Activated CD4-positive, alpha-beta T cell treated with anti-CD3 and anti-CD28 coated beads, Interleukin-2, amount 10 ng/mL, durations not matched to agents 7 days and 5 days (primary cell): ENCODE measurements at regions not wholly inside any gene's neighbourhood (a gene's known extent, or its start where the extent isn't known, plus 50 kb on each side); places are given as distances from the start of the nearest gene placed in this dataset.

Experiments
- CTCF ChIA-PET: fragments of 350-600 bp; sonication (Branson Sonifier 250); formaldehyde crosslinking; loops from one replicate; lab custom pipeline; 2021; ENCODE audit warnings: antibody characterized with exemption; lab: Charles Lee
- POLR2A ChIA-PET: fragments of 350-600 bp; sonication (Branson Sonifier 250); formaldehyde crosslinking; loops from one replicate; lab custom pipeline; 2021; ENCODE audit warnings: antibody characterized with exemption; lab: Charles Lee
- DNase-seq: peaks from one replicate; pipeline ENCODE4 v3.0.0-alpha.2; 2020
- H3K27ac Mint-ChIP-seq: one replicate; pipeline ENCODE4 v1.8.0; 2021; ENCODE audit warnings: mild to moderate bottlenecking, moderate library complexity, mixed read lengths
- H3K27me3 Mint-ChIP-seq: one replicate; pipeline ENCODE4 v1.8.0; 2021; ENCODE audit warnings: mixed read lengths
- H3K36me3 Mint-ChIP-seq: one replicate; pipeline ENCODE4 v1.8.0; 2021; ENCODE audit warnings: low read depth, mixed read lengths
- H3K4me1 Mint-ChIP-seq: one replicate; pipeline ENCODE4 v1.8.0; 2021; ENCODE audit warnings: mixed read lengths
- H3K4me3 Mint-ChIP-seq: one replicate; pipeline ENCODE4 v1.8.0; 2021; ENCODE audit warnings: mild to moderate bottlenecking, moderate library complexity, mixed read lengths
- H3K9me3 Mint-ChIP-seq: one replicate; pipeline ENCODE4 v1.8.0; 2021; ENCODE audit warnings: mixed read lengths

- no peak overlapping the region for H3K4me3 Mint-ChIP-seq
- no peaks in the 10 kb centered on the region for H3K36me3 Mint-ChIP-seq
- H3K27ac Mint-ChIP-seq: no peak overlapping the region
- ChIA-PET POLR2A (no interaction called here), CTCF (no interaction called here)
- H3K27me3 Mint-ChIP-seq: no peaks in the 10 kb centered on the region
- H3K4me1 Mint-ChIP-seq: no peaks in the 10 kb centered on the region
- no peaks in the 10 kb centered on the region for H3K9me3 Mint-ChIP-seq
- no peak for DNase-seq
Measured at GRCh38 chr1:22225858-22226589, 83.1 kb upstream of the WNT4 start.

- Mint-ChIP-seq H3K36me3 (no peaks in the 10 kb centered on the region), H3K4me3 (no peak overlapping the region), H3K9me3 (no peaks in the 10 kb centered on the region), H3K4me1 (no peaks in the 10 kb centered on the region), H3K27ac (no peak overlapping the region), H3K27me3 (no peaks in the 10 kb centered on the region)
- CTCF ChIA-PET: interaction anchor here (0.7 kb wide), 1 partner anchor 489 kb away, joined by 3 read pairs; no protein-coding TSS in a partner anchor
- POLR2A ChIA-PET: no interaction called here
- DNase-seq: no peak
Measured at GRCh38 chr1:22228074-22228473, 85.2 kb upstream of the WNT4 start.

- no peaks in the 10 kb centered on the region for H3K4me1 Mint-ChIP-seq
- DNase-seq: no peak
- CTCF ChIA-PET: interaction anchor here (0.5 kb wide), 1 partner anchor 36 kb away, joined by 3 read pairs; no protein-coding TSS in a partner anchor
- H3K27ac Mint-ChIP-seq: no peak overlapping the region
- H3K27me3 Mint-ChIP-seq: no peaks in the 10 kb centered on the region
- H3K9me3 Mint-ChIP-seq: no peaks in the 10 kb centered on the region
- H3K36me3 Mint-ChIP-seq: no peaks in the 10 kb centered on the region
- H3K4me3 Mint-ChIP-seq: no peak overlapping the region
- POLR2A ChIA-PET: no interaction called here
Measured at GRCh38 chr1:22228505-22228911, 85.6 kb upstream of the WNT4 start.

- ChIA-PET POLR2A (no interaction called here), CTCF (no interaction called here)
- Mint-ChIP-seq H3K4me1 (no peaks in the 10 kb centered on the region), H3K4me3 (no peak overlapping the region), H3K27ac (no peak overlapping the region), H3K9me3 (no peaks in the 10 kb centered on the region), H3K27me3 (peaks cover 3% of the 10 kb centered on the region), H3K36me3 (no peaks in the 10 kb centered on the region)
- DNase-seq: no peak
Measured at GRCh38 chr1:22229379-22229778, 86.5 kb upstream of the WNT4 start.

- no peak for DNase-seq
- POLR2A ChIA-PET: no interaction called here
- Mint-ChIP-seq H3K27ac (no peak overlapping the region), H3K9me3 (no peaks in the 10 kb centered on the region), H3K4me1 (no peaks in the 10 kb centered on the region), H3K27me3 (peaks cover 10% of the 10 kb centered on the region), H3K36me3 (no peaks in the 10 kb centered on the region), H3K4me3 (no peak overlapping the region)
- CTCF ChIA-PET: no interaction called here
Measured at GRCh38 chr1:22231068-22231593, 88.2 kb upstream of the WNT4 start.

- no peak for DNase-seq
- peaks cover 10% of the 10 kb centered on the region for H3K27me3 Mint-ChIP-seq
- H3K4me1 Mint-ChIP-seq: no peaks in the 10 kb centered on the region
- no peaks in the 10 kb centered on the region for H3K36me3 Mint-ChIP-seq
- ChIA-PET POLR2A (no interaction called here), CTCF (no interaction called here)
- H3K4me3 Mint-ChIP-seq: no peak overlapping the region
- no peak overlapping the region for H3K27ac Mint-ChIP-seq
- H3K9me3 Mint-ChIP-seq: no peaks in the 10 kb centered on the region
Measured at GRCh38 chr1:22231995-22232690, 89.2 kb upstream of the WNT4 start.

- CTCF ChIA-PET: interaction anchor here (0.6 kb wide), 2 partner anchors 39 to 909 kb away, joined by 3 to 4 read pairs; no protein-coding TSS in a partner anchor
- H3K4me3 Mint-ChIP-seq: no peak overlapping the region
- H3K27ac Mint-ChIP-seq: no peak overlapping the region
- H3K36me3 Mint-ChIP-seq: no peaks in the 10 kb centered on the region
- H3K4me1 Mint-ChIP-seq: no peaks in the 10 kb centered on the region
- no peak for DNase-seq
- no peaks in the 10 kb centered on the region for H3K9me3 Mint-ChIP-seq
- H3K27me3 Mint-ChIP-seq: peaks cover 10% of the 10 kb centered on the region
- POLR2A ChIA-PET: no interaction called here
Measured at GRCh38 chr1:22233222-22233621, 90.3 kb upstream of the WNT4 start.

- CTCF ChIA-PET: interaction anchor here (0.6 to 0.7 kb wide), 2 partner anchors 807 to 1998 kb away, joined by 3 to 4 read pairs; no protein-coding TSS in a partner anchor
- H3K4me1 Mint-ChIP-seq: no peaks in the 10 kb centered on the region
- H3K36me3 Mint-ChIP-seq: no peaks in the 10 kb centered on the region
- POLR2A ChIA-PET: no interaction called here
- no peak for DNase-seq
- H3K9me3 Mint-ChIP-seq: no peaks in the 10 kb centered on the region
- no peak overlapping the region for H3K4me3 Mint-ChIP-seq
- H3K27me3 Mint-ChIP-seq: peaks cover 10% of the 10 kb centered on the region
- H3K27ac Mint-ChIP-seq: no peak overlapping the region
Measured at GRCh38 chr1:22234476-22235030, 91.7 kb upstream of the WNT4 start.

- H3K27me3 Mint-ChIP-seq: peaks cover 10% of the 10 kb centered on the region
- no peaks in the 10 kb centered on the region for H3K36me3 Mint-ChIP-seq
- no peak overlapping the region for H3K27ac Mint-ChIP-seq
- H3K4me1 Mint-ChIP-seq: no peaks in the 10 kb centered on the region
- H3K4me3 Mint-ChIP-seq: no peak overlapping the region
- DNase-seq: no peak
- CTCF ChIA-PET: no interaction called here
- POLR2A ChIA-PET: no interaction called here
- H3K9me3 Mint-ChIP-seq: no peaks in the 10 kb centered on the region
Measured at GRCh38 chr1:22236166-22236565, 93.3 kb upstream of the WNT4 start.

- H3K36me3 Mint-ChIP-seq: no peaks in the 10 kb centered on the region
- CTCF ChIA-PET: interaction anchor here (0.6 kb wide), 1 partner anchor 404 kb away, joined by 3 read pairs; no protein-coding TSS in a partner anchor
- H3K4me1 Mint-ChIP-seq: no peaks in the 10 kb centered on the region
- H3K4me3 Mint-ChIP-seq: no peak overlapping the region
- no peak for DNase-seq
- no peaks in the 10 kb centered on the region for H3K9me3 Mint-ChIP-seq
- H3K27ac Mint-ChIP-seq: no peak overlapping the region
- H3K27me3 Mint-ChIP-seq: peaks cover 12% of the 10 kb centered on the region
- POLR2A ChIA-PET: no interaction called here
Measured at GRCh38 chr1:22236900-22237299, 94.0 kb upstream of the WNT4 start.

- no peaks in the 10 kb centered on the region for H3K9me3 Mint-ChIP-seq
- peaks cover 12% of the 10 kb centered on the region for H3K27me3 Mint-ChIP-seq
- DNase-seq: no peak
- no peaks in the 10 kb centered on the region for H3K4me1 Mint-ChIP-seq
- no peak overlapping the region for H3K4me3 Mint-ChIP-seq
- POLR2A ChIA-PET: no interaction called here
- H3K27ac Mint-ChIP-seq: no peak overlapping the region
- no peaks in the 10 kb centered on the region for H3K36me3 Mint-ChIP-seq
- CTCF ChIA-PET: no interaction called here
Measured at GRCh38 chr1:22237433-22238093, 94.7 kb upstream of the WNT4 start.

- DNase-seq: no peak
- CTCF ChIA-PET: no interaction called here
- H3K4me1 Mint-ChIP-seq: no peaks in the 10 kb centered on the region
- no peaks in the 10 kb centered on the region for H3K36me3 Mint-ChIP-seq
- POLR2A ChIA-PET: no interaction called here
- H3K27me3 Mint-ChIP-seq: peaks cover 12% of the 10 kb centered on the region
- H3K27ac Mint-ChIP-seq: no peak overlapping the region
- H3K4me3 Mint-ChIP-seq: no peak overlapping the region
- H3K9me3 Mint-ChIP-seq: no peaks in the 10 kb centered on the region
Measured at GRCh38 chr1:22238356-22239224, 95.7 kb upstream of the WNT4 start.
